ENCODE measurements at regions not wholly inside any gene's neighbourhood (a gene's known extent, or its start where the extent isn't known, plus 50 kb on each side); places are given as distances from the start of the nearest gene placed in this dataset.

GRCh38 chr12:13288937-13289652 is 92.6 kb downstream of the EMP1 start:
- no peak for DNase-seq (ENCODE audit: low spot score)

GRCh38 chr12:13288501-13288900 is 92.0 kb downstream of the EMP1 start:
- DNase-seq (ENCODE audit: low spot score) = no peak

- DNase-seq (ENCODE audit: low spot score) = no peak
Observed at GRCh38 chr12:13283867-13284266, 87.3 kb downstream of the EMP1 start.

- DNase-seq (ENCODE audit: low spot score) = no peak
Observed at GRCh38 chr12:13282861-13283260, 86.3 kb downstream of the EMP1 start.

- peak; percentile 58 for DNase-seq (ENCODE audit: low spot score)
Observed at GRCh38 chr12:13278249-13278787, 81.8 kb downstream of the EMP1 start.

- DNase-seq (ENCODE audit: low spot score) = no peak
Observed at GRCh38 chr12:13277293-13277692, 80.8 kb downstream of the EMP1 start.

GRCh38 chr12:13275241-13276085 is 78.9 kb downstream of the EMP1 start:
- DNase-seq (ENCODE audit: low spot score) = no peak

- DNase-seq (ENCODE audit: low spot score) = no peak
Observed at GRCh38 chr12:13273850-13274249, 77.3 kb downstream of the EMP1 start.

- no peak for DNase-seq (ENCODE audit: low spot score)
Observed at GRCh38 chr12:13273097-13273496, 76.6 kb downstream of the EMP1 start.

GRCh38 chr12:13270817-13271216 is 74.3 kb downstream of the EMP1 start:
- DNase-seq (ENCODE audit: low spot score) = no peak

Measured in LoVo (cell line).